SK-N-SH (cell line): ENCODE measurements at regions not wholly inside any gene's neighbourhood (a gene's known extent, or its start where the extent isn't known, plus 50 kb on each side); places are given as distances from the start of the nearest gene placed in this dataset.

Source experiments
- CTCF ChIA-PET: fragments of 300-600, 350-600 bp; formaldehyde crosslinking; extraction: SDS; loops from one replicate; lab custom pipeline; 2021; lab: Yijun Ruan, JAX
- POLR2A ChIA-PET: fragments of 350-600 bp; sonication (Branson Sonifier 250); formaldehyde crosslinking; extraction: SDS; loops from one replicate; lab custom pipeline; 2020; ENCODE audit warnings: antibody characterized with exemption, inconsistent platforms; lab: Yijun Ruan, JAX
- DNase-seq: peaks from one replicate; pipeline ENCODE4 v3.0.0; 2012
- H2AFZ ChIP-seq: fragments of 200-600 bp; sonication (generic); 2 replicates; pipeline ENCODE4 v1.8.1; 2016; ENCODE audit warnings: antibody characterized with exemption, mild to moderate bottlenecking, low read depth
- H3F3A ChIP-seq: fragments of 200-600 bp; sonication (generic); replicated peaks from 2 replicates; pipeline ENCODE3; 2016; ENCODE audit warnings: antibody characterized with exemption, mild to moderate bottlenecking; ENCODE audit not compliant: insufficient read depth
- H3K27ac ChIP-seq, 2 experiments: fragments of 200-500 bp in 1 of 2; fragments of 200-600 bp in 1 of 2; sonication (Bioruptor generic) in 1 of 2; sonication (generic), shearing (Covaris generic) in 1 of 2; 2 replicates each; pipeline versions ENCODE4 v1.5.1 to v1.6.1; 2014 to 2016; ENCODE audit warnings: low read depth in 2 of 2, inconsistent platforms in 1 of 2, low read length in 1 of 2, mild to moderate bottlenecking in 1 of 2, mixed read lengths in 1 of 2
- H3K27me3 ChIP-seq: fragments of 200-600 bp; sonication (generic), shearing (Covaris generic); 2 replicates; pipeline ENCODE4 v1.6.1; 2016; ENCODE audit warnings: mixed run types; ENCODE audit not compliant: insufficient read depth
- H3K36me3 ChIP-seq, 2 experiments: fragments of 200-500 bp in 1 of 2; fragments of 200-600 bp in 1 of 2; sonication (Bioruptor generic) in 1 of 2; sonication (generic) in 1 of 2; replicated peaks in 1 of 2; 2 replicates each; pipeline versions ENCODE3 to v1.5.1; 2014 to 2016; ENCODE audit warnings: low read length in 1 of 2, mild to moderate bottlenecking in 1 of 2; ENCODE audit not compliant: insufficient read depth in 2 of 2, control insufficient read depth in 1 of 2
- H3K4me1 ChIP-seq, 2 experiments: fragments of 200-500 bp in 1 of 2; fragments of 200-600 bp in 1 of 2; sonication (Bioruptor generic) in 1 of 2; sonication (generic), shearing (Covaris generic) in 1 of 2; 2 replicates each; pipeline versions ENCODE4 v1.5.1 to v1.6.1; 2014 to 2016; ENCODE audit warnings: low read depth in 1 of 2, low read length in 1 of 2, mixed run types in 1 of 2; ENCODE audit not compliant: insufficient read depth in 2 of 2, control insufficient read depth in 1 of 2
- H3K4me2 ChIP-seq: fragments of 200-600 bp; sonication (generic), shearing (Covaris generic); 2 replicates; pipeline ENCODE4 v1.6.1; 2017; ENCODE audit warnings: mixed run types
- H3K4me3 ChIP-seq, 2 experiments: fragments of 200-500 bp in 1 of 2; fragments of 200-600 bp in 1 of 2; sonication (Bioruptor generic) in 1 of 2; sonication (generic), shearing (Covaris generic) in 1 of 2; 2 replicates each; pipeline versions ENCODE4 v1.5.1 to v1.8.1; 2014 to 2016; ENCODE audit warnings: low read depth in 2 of 2, inconsistent platforms in 1 of 2, low read length in 1 of 2, mild to moderate bottlenecking in 1 of 2, mixed read lengths in 1 of 2, moderate library complexity in 1 of 2
- H3K79me2 ChIP-seq: fragments of 200-600 bp; sonication (generic); 2 replicates; pipeline ENCODE4 v1.8.1; 2017; ENCODE audit warnings: mild to moderate bottlenecking; ENCODE audit not compliant: insufficient read depth
- H3K9ac ChIP-seq: fragments of 200-600 bp; sonication (generic); 2 replicates; pipeline ENCODE4 v1.6.1; 2017; ENCODE audit warnings: mixed run types
- H3K9me2 ChIP-seq: fragments of 200-600 bp; sonication (generic); 2 replicates; pipeline ENCODE4 v1.6.1; 2017; ENCODE audit warnings: mixed run types
- H3K9me3 ChIP-seq: fragments of 200-600 bp; sonication (generic); 2 replicates; pipeline ENCODE4 v1.6.1; 2017; ENCODE audit warnings: mixed run types, mild to moderate bottlenecking, moderate library complexity
- H4K20me1 ChIP-seq: fragments of 200-600 bp; sonication (generic); 2 replicates; pipeline ENCODE4 v1.6.1; 2017; ENCODE audit warnings: mild to moderate bottlenecking, mixed run types; ENCODE audit not compliant: insufficient read depth
- CHD2 ChIP-seq: fragments of 150-350 bp; IDR thresholded peaks from 2 replicates; pipeline ENCODE4 v1.6.1; 2018; ENCODE audit warnings: low read length; ENCODE audit not compliant: partially characterized antibody
- ELF1 ChIP-seq: IDR thresholded peaks from 2 replicates; pipeline ENCODE4 v1.4.0; 2012
- EP300 ChIP-seq, 2 experiments: IDR thresholded peaks; 2 replicates each; pipeline versions ENCODE4 v1.4.0 to v1.6.1; 2012; ENCODE audit warnings: borderline replicate concordance in 1 of 2, low read depth in 1 of 2, low read length in 1 of 2
- FOSL2 ChIP-seq: IDR thresholded peaks from 2 replicates; pipeline ENCODE4 v1.4.0; 2012; ENCODE audit warnings: low read depth, mild to moderate bottlenecking, moderate library complexity, borderline replicate concordance
- GABPA ChIP-seq: IDR thresholded peaks from 2 replicates; pipeline ENCODE4 v1.4.0; 2012; ENCODE audit warnings: low read depth, mild to moderate bottlenecking
- JUND ChIP-seq: IDR thresholded peaks from 2 replicates; pipeline ENCODE4 v1.4.0; 2012
- MXI1 ChIP-seq: IDR thresholded peaks from 2 replicates; pipeline ENCODE4 v1.6.1; 2012; ENCODE audit warnings: mild to moderate bottlenecking, low read depth, low read length, improper control_type of control experiment
- POLR2AphosphoS5 ChIP-seq: IDR thresholded peaks from 2 replicates; pipeline ENCODE4 v1.6.1; 2012; ENCODE audit warnings: low read depth, low read length
- RAD21 ChIP-seq: IDR thresholded peaks from 2 replicates; pipeline ENCODE4 v1.6.1; 2012; ENCODE audit warnings: mild to moderate bottlenecking, low read length
- TAF1 ChIP-seq: IDR thresholded peaks from 2 replicates; pipeline ENCODE4 v1.6.1; 2012; ENCODE audit warnings: low read depth, mild to moderate bottlenecking, low read length, moderate library complexity, borderline replicate concordance
- USF2 ChIP-seq: fragments of 150-350 bp; IDR thresholded peaks from 2 replicates; pipeline ENCODE4 v1.6.1; 2017; ENCODE audit warnings: antibody characterized with exemption, low read length, low read depth, borderline replicate concordance
- WGBS: methylation state at CpG from one replicate; pipeline ENCODE4 v1.1.6; 2017; ENCODE audit warnings: low lambda C conversion rate; 5-methylcytosine and 5-hydroxymethylcytosine counted together
- TF ChIP-seq, protein P1 (sequence below): IDR thresholded peaks from 2 replicates; pipeline ENCODE4 v1.6.1; 2012; ENCODE audit warnings: mild to moderate bottlenecking, low read depth, low read length, moderate library complexity
- TF ChIP-seq, protein P2 (sequence below): fragments of 150-350 bp; IDR thresholded peaks from 2 replicates; pipeline ENCODE4 v1.6.1; 2016; ENCODE audit warnings: mild to moderate bottlenecking, low read depth, low read length
- TF ChIP-seq, protein P3 (sequence below): fragments of 200-600 bp; sonication (generic); IDR thresholded peaks from 2 replicates; pipeline ENCODE4 v1.6.1; 2017; ENCODE audit warnings: antibody characterized with exemption, mild to moderate bottlenecking, moderate library complexity
- TF ChIP-seq, protein P4 (sequence below): IDR thresholded peaks from 2 replicates; pipeline ENCODE4 v1.4.0; 2012; ENCODE audit warnings: low read depth

DNA sequence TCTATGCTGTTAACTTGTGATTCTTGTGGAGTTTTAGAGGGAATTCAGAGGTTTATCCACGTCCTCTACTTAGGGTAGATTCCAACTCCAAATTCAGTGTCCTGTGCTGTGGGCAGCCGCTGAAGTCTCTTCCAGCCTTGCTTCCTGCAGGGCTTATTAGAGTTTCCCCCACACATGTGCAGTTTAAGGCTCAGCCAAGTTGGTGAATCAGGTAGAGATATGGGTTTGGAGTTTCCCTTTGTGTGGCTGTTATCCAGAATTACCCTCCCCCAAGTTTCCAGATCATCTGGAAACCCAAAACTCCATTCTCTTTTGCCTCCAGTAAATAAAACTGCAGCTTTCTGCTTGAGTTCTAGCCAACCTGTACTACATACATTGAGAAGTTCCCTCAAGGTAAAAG lies 853.7 kb downstream of the GALC start:
- WGBS: 5% methylated on average over 2 of the region's 2 CpGs
- no peaks in the 10 kb centered on the region for H3K36me3 ChIP-seq
- H2AFZ ChIP-seq: no peak overlapping the region
- H3K27me3 ChIP-seq: no peaks in the 10 kb centered on the region
- no peaks in the 10 kb centered on the region for H3K79me2 ChIP-seq
- no peak overlapping the region for H3K27ac ChIP-seq
- H3K9me3 ChIP-seq: no peaks in the 10 kb centered on the region
- no peaks in the 10 kb centered on the region for H4K20me1 ChIP-seq
- H3F3A ChIP-seq: no peaks in the 10 kb centered on the region
- ChIA-PET POLR2A (no interaction called here), CTCF (no interaction called here)
- no peak for DNase-seq
- H3K9ac ChIP-seq: no peak overlapping the region
- H3K9me2 ChIP-seq: no peaks in the 10 kb centered on the region
- no peak overlapping the region for H3K4me3 ChIP-seq
- TF ChIP-seq POLR2AphosphoS5: no peak
- TF ChIP-seq, protein P1, sequence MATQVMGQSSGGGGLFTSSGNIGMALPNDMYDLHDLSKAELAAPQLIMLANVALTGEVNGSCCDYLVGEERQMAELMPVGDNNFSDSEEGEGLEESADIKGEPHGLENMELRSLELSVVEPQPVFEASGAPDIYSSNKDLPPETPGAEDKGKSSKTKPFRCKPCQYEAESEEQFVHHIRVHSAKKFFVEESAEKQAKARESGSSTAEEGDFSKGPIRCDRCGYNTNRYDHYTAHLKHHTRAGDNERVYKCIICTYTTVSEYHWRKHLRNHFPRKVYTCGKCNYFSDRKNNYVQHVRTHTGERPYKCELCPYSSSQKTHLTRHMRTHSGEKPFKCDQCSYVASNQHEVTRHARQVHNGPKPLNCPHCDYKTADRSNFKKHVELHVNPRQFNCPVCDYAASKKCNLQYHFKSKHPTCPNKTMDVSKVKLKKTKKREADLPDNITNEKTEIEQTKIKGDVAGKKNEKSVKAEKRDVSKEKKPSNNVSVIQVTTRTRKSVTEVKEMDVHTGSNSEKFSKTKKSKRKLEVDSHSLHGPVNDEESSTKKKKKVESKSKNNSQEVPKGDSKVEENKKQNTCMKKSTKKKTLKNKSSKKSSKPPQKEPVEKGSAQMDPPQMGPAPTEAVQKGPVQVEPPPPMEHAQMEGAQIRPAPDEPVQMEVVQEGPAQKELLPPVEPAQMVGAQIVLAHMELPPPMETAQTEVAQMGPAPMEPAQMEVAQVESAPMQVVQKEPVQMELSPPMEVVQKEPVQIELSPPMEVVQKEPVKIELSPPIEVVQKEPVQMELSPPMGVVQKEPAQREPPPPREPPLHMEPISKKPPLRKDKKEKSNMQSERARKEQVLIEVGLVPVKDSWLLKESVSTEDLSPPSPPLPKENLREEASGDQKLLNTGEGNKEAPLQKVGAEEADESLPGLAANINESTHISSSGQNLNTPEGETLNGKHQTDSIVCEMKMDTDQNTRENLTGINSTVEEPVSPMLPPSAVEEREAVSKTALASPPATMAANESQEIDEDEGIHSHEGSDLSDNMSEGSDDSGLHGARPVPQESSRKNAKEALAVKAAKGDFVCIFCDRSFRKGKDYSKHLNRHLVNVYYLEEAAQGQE: no peak
- no peak for TF ChIP-seq FOSL2
- TF ChIP-seq JUND: no peak
- H3K4me1 ChIP-seq: no peaks in the 10 kb centered on the region
- no peak overlapping the region for H3K4me2 ChIP-seq

GRCh38 chr14:87133073-87133801 lies 859.7 kb downstream of the GALC start:
- Histone ChIP-seq H3K4me3 (no peak overlapping the region), H3K27me3 (no peaks in the 10 kb centered on the region), H2AFZ (no peak overlapping the region), H4K20me1 (no peaks in the 10 kb centered on the region), H3K9ac (no peak overlapping the region), H3K4me2 (no peak overlapping the region), H3K27ac (no peak overlapping the region), H3K9me3 (no peaks in the 10 kb centered on the region), H3K9me2 (no peaks in the 10 kb centered on the region), H3K4me1 (no peaks in the 10 kb centered on the region), H3K36me3 (no peaks in the 10 kb centered on the region), H3K79me2 (no peaks in the 10 kb centered on the region), H3F3A (no peaks in the 10 kb centered on the region)
- TF ChIP-seq MXI1: no peak
- TF ChIP-seq RAD21: no peak
- no peak for TF ChIP-seq GABPA
- TF ChIP-seq, protein P2, sequence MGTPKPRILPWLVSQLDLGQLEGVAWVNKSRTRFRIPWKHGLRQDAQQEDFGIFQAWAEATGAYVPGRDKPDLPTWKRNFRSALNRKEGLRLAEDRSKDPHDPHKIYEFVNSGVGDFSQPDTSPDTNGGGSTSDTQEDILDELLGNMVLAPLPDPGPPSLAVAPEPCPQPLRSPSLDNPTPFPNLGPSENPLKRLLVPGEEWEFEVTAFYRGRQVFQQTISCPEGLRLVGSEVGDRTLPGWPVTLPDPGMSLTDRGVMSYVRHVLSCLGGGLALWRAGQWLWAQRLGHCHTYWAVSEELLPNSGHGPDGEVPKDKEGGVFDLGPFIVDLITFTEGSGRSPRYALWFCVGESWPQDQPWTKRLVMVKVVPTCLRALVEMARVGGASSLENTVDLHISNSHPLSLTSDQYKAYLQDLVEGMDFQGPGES: no peak
- TF ChIP-seq, protein P3, sequence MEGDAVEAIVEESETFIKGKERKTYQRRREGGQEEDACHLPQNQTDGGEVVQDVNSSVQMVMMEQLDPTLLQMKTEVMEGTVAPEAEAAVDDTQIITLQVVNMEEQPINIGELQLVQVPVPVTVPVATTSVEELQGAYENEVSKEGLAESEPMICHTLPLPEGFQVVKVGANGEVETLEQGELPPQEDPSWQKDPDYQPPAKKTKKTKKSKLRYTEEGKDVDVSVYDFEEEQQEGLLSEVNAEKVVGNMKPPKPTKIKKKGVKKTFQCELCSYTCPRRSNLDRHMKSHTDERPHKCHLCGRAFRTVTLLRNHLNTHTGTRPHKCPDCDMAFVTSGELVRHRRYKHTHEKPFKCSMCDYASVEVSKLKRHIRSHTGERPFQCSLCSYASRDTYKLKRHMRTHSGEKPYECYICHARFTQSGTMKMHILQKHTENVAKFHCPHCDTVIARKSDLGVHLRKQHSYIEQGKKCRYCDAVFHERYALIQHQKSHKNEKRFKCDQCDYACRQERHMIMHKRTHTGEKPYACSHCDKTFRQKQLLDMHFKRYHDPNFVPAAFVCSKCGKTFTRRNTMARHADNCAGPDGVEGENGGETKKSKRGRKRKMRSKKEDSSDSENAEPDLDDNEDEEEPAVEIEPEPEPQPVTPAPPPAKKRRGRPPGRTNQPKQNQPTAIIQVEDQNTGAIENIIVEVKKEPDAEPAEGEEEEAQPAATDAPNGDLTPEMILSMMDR: no peak
- no peak for TF ChIP-seq TAF1
- no peak for TF ChIP-seq USF2
- no peak for TF ChIP-seq ELF1
- TF ChIP-seq CHD2: no peak
- no peak for TF ChIP-seq EP300 (IDR thresholded peaks at IDR 0.05; ENCODE audit: borderline replicate concordance in 1 of 2, low read depth in 1 of 2, low read length in 1 of 2)
- TF ChIP-seq, protein P4, sequence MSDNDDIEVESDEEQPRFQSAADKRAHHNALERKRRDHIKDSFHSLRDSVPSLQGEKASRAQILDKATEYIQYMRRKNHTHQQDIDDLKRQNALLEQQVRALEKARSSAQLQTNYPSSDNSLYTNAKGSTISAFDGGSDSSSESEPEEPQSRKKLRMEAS: no peak
- 0% methylated on average over 4 of the region's 4 CpGs for WGBS
- POLR2A ChIA-PET: no interaction called here
- CTCF ChIA-PET: no interaction called here
- no peak for DNase-seq
